HG03060 (cell line): ENCODE measurements at regions not wholly inside any gene's neighbourhood (a gene's known extent, or its start where the extent isn't known, plus 50 kb on each side); places are given as distances from the start of the nearest gene placed in this dataset.
"Not testable (repeated sequence)": the region's sequence is repeated elsewhere in the genome, so short reads cannot be mapped to it uniquely, and the experiment has no call there.

Experiments
- ATAC-seq: cut with Tn5 transposase; IDR thresholded peaks from one replicate; pipeline ENCODE4 v1.9.1; 2021; ENCODE audit warnings: low read depth, moderate number of reproducible peaks; ENCODE audit not compliant: unreplicated experiment

- not testable (repeated sequence) for ATAC-seq
Observed at GRCh38 chr14:105600195-105600938, 74.0 kb downstream of the TMEM121 start.

DNA sequence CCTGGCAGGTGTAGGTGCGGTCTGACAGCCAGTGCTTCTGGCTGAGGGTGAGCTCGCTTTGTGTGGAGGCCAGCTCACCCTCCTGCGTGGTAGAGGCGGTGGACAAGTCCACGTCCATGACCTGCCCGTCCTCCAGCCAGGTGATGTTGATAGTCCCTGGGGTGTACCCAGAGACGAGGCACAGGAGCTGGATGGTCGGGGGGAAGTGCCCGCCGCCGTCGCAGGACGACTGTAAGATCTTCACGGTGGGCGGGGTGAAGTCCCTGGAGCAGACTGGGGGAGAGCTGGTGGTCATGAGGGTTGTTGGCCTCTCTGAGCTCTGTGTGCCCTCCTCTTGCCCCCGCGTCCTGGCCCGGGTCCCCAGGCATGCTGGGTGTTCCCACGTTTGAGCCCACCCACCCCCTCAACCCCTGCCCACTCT is 74.6 kb downstream of the TMEM121 start:
- no peak for ATAC-seq

DNA sequence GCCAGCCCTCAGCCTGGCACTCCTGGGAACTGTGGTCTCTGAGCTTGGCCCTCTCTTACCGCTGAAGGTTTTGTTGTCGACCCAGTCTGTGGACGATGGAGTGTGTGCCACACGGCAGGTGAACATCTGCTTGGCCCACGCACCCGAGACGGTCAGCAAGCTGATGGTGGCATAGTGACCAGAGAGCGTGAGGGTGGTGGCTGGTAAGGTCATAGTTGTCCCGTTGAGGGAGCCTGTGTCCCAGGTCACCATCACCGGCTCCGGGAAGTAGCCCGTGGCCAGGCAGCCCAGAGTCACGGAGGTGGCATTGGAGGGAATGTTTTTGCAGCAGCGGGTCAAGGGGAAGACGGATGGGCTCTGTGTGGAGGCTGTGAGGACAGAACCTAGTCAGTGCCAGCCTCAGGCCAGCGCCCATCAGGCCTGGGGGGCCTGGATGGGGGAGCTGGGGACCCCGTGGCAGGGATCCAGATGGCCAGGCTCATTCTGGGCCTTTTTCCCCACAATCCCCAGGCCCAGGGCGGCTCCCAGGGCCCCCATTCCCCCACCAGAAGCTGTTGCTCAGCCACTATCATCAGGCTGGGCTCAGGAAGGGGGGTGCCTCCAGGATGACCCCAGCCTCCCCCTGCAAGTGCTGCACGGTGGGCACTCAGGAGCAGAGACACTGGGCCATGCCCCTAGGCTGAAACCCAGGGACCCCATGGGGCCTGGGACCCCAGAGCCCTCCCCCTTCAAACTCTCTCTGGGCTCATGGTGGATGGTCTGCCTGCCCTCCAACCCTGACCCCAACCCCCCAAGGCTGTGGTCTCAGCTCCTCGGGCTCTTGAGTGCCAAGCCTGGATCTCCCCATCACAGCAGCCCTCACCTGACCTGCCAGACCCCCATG is 75.2 kb downstream of the TMEM121 start:
- ATAC-seq = no peak

- ATAC-seq = no peak
Observed at GRCh38 chr14:105602243-105602750, 75.9 kb downstream of the TMEM121 start.

DNA sequence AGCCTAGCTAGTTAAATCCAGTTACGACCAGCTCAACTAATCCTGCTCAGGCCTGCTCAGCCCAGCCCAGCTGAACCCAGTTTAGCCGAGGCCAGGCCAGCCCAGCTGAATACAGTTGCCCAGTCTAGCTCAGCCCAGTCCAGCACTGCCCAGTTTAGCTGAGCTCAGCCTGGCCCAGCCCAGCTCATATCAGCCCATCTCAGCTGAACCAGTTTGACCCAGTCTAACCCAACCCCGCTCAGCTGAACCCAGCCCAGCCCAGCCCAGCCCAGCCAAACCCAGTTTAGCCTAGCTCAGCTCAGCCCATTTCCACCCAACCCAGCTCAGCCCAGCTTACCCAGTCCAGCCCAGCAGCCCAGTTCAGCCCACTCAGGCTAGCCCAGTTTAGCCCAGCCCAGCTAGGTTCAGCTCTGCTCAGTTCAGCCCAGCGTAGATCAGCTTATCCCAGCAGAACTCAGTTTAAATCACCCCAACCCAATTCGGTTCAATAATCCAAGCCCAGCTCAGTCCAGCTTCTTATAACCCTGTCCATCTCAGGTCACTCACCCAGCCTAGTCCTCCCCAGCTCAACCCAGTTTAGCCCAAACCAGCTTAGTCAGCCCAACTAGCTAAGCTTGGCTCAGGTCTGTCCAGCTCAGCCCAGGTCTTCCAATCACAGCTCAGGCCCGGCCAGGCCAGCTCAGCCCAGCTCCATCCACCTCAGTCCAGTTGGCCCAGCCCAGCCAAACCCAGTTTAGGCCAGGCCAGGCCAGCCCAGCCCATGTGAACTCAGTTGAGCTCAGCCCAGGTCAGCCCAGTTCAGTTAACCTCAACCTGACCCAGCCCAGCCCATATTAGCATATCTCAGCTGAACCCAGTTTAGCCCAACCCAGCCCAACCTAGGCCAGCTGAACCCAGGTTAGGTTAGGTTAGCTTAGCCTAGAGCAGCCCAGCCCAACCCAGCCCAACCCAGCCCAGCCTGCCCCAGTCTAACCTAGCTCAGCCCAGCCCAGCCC is 76.7 kb downstream of the TMEM121 start:
- no peak for ATAC-seq

DNA sequence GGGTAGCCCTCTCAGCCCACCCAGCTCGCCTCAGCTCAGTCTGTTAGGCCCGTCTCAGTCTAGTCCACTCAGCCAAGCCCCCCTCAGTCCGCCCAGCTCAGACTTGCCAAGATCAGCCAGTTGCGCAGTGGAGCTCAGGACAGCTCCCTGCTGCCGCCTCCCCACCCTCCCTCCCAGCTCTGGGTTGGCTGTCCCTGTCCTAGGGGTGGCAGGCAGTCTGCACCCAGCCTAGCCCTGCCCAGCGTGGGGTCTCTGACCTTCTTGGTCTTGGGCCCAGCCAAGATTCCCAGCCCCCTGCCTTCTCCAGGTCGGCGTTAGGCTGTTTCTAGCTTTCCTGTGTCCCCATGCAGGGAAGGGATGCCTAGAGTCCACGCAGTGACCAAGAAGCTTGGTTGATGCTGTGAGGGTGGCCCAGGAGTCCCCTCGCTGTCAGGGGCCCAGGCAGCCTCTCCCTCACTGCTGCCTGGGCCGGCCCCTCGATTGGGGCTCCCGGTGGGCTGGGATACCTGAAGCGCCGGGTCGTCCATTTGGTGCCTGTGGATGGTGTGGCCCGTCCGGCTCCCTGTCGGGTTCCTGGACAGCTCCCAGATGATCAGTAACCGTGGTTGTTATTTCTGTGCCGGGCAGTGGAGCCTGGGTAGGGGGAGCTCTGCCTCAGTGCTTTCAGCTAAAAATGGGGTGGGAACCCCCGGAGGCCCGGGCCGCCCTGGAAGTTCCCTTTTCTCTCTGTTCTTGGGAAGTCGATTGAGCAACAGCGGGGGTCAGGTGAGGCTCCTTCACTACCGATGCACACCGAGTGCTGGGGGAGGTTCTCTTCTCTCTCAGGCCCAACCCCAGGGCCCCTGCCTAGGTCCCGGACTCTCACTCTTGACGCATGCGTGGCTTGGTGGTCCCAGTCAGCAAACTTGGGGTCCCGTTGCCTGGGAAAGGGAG is 78.4 kb downstream of the TMEM121 start:
- not testable (repeated sequence) for ATAC-seq

DNA sequence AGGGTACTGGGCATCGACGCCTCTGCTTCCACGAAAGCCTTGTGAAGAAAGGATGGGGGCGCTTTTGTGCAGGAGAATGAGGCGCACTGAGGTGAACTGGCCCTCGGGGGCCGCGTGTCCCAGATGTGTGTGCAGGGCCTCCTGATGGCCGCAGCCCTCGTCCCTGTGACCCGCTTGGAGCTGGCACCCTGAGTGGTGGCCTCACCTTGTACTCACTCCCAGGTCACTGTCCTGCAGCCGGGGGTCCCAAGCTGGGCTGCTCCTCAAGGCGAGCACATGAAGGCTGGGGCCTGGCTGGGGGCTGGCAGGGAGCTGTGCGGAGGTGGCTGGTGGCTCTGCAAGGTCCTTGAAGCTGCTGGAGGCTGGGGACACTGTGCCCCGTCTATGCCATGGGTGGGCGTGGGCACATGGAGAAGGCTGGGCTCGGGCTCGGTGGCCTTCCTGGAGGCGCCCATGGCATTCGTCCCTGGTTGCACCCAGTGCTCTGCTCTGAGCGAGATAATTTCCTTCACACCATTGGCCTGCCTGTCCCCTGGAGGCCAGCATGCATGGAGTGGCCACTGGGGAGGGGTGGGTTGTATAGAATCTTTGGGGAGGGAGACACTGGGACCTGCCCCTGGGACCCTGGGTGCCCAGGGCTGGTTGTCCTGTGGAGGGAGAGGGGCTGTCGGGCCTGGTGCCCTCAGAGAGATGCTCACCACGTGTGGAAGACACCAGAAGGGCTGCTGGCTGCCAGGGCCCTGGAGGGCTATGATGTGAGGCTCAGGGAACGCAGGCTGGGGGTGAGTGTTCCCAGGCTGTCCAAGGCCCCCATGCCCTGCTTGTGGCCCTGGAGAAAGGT is 79.3 kb downstream of the TMEM121 start:
- no peak for ATAC-seq

- ATAC-seq = not testable (repeated sequence)
Observed at GRCh38 chr14:105606305-105606975, 80.1 kb downstream of the TMEM121 start.

DNA sequence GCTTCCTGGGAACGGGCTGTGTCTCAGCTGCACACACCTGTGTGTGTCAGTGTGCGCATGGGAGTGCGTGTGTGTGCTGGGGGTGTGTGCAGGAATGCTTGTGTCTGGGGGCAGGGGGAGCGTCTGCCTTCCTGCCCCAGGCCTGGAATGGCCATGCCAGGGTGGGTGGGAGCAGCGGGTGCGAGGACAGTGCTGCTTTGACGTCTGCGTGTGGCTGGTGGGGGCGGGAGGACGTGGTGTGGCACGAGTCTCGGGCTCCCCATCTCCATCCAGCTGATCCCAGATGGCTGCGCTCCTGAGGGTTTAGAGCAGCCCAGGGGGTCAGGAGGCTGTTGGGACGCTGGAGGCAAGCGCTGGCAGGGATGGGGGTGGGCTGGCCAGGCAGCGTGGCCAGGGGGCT is 80.6 kb downstream of the TMEM121 start:
- not testable (repeated sequence) for ATAC-seq

DNA sequence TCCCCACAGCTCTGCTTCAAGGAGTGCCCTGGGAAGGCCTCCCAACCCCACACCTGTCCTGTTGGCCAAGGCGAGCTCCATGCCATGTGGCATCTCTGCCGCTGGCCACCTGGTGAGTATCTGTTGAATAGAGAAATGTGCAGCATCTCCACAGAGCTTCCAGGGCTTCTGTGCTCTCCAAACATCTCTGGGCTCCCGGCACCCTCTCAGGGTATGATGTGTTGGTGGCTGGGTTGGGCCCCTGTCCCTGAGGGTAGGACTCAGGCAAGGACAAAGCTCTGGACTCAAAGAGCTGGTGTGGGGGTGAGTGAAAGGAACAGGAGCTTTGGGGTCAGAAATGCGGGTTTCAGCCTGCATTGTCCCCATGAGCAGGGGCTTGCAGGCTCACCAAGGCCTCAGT is 88.6 kb downstream of the TMEM121 start:
- not testable (repeated sequence) for ATAC-seq

DNA sequence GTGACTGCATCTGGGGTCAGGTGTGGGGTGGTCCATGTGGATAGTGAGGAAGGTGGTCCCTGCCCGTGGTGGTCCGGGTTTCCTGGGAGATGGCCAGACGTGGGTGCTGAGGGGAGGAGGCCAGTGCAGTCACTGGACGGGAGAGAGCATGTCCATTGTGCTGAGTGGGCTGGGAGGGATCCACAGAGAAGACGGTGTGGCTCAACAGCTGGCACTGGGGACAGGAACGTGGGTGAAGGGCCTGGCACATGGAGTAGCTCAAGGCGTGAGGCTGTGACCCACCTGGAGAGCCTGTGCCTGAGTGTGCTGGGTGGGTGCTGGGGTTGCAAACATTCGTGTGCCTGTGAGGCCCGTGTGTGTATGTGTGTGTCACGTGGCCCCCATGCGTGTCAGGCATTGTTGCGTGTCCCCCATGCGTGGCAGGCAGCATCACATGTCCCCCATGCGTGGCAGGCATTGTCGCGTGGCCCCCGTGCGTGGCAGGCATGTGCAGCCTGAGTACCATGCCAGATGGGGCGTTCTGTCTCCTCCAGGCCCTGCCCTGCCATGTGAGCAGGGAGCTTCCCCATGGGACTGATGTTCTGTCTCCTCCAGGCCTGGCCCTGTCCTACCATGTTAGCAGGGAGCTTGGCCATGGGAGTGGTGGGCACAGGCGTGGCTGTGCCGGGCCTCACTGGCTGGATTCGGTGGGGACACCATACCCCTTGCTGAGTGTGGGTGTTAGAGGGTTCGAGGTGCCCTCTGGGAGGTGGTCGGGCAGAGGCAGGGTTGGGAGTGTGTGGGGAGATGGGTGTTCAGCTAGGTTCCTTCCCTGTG is 89.8 kb downstream of the TMEM121 start:
- ATAC-seq = not testable (repeated sequence)

DNA sequence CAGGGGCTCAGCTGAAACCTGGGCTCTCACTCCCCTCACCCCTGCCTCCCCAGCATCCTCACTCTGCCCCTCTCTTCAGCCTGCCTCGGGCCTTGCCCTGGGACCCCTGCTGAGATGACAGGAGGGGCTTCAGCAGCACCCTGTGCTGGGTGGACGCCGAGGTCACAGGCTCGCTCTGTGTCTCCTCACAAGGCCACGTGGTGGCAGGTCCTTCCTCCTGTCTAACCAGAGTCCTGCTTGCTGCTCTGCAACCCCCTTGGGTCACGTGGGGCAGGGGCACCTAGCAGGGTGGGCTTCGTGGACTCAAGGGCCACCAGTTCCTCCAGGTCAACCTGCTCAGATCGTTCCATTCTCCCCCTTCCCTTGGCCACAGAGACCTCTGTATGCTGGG is 90.4 kb downstream of the TMEM121 start:
- ATAC-seq = no peak

GRCh38 chr14:105617201-105617777 is 90.9 kb downstream of the TMEM121 start:
- ATAC-seq = no peak

DNA sequence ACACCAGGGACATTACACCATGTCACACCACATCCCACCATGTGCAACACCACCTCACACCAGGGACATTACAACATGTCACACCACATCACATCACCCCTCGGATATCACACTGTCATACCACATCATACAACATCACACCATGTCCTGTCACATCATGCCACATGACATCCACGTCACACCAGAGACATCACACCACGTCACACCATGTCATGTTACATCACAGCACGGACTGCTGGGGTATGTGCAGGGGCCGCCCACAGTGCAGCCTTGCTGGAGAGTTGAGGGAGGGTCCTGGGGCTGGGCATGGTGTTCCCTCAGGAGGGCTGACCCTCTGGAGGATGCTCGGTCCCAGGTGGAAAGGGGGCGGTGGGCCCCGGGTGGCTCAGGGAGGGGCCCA is 91.4 kb downstream of the TMEM121 start:
- ATAC-seq = not testable (repeated sequence)

DNA sequence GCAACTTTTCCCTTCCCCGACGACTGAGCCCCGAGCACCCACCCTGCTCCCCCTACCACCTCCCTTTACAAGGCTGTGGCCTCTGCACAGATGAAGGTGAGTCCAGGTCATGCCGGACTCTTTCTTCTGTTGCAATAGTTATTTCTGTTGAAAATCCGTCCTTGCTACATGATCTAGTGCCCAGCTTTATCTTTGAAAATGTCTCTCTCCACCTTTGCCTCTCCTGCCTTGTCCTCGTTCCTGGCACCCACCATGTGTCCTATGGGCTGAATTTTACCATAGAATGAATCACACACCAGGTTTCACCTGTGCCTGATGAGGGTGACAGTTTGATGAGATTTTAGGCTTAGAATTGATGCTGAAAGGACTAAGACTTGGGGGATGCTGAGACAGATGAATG is 92.9 kb downstream of the TMEM121 start:
- ATAC-seq = not testable (repeated sequence)

- not testable (repeated sequence) for ATAC-seq
Observed at GRCh38 chr14:105620178-105620864, 93.9 kb downstream of the TMEM121 start.
